HEK293T (cell line): ENCODE measurements at regions not wholly inside any gene's neighbourhood (a gene's known extent, or its start where the extent isn't known, plus 50 kb on each side); places are given as distances from the start of the nearest gene placed in this dataset.

Experiments used
- FOXA1 ChIP-seq: fragments of 450-650 bp; IDR thresholded peaks from 2 replicates; pipeline ENCODE4 v1.6.1; 2016; ENCODE audit warnings: mild to moderate bottlenecking
- HDGF ChIP-seq: fragments of 450-650 bp; IDR thresholded peaks from 2 replicates; pipeline ENCODE4 v1.6.1; 2017; ENCODE audit warnings: antibody characterized with exemption, borderline replicate concordance
- TARDBP ChIP-seq: fragments of 450-650 bp; IDR thresholded peaks from 2 replicates; pipeline ENCODE4 v1.6.1; 2016

DNA sequence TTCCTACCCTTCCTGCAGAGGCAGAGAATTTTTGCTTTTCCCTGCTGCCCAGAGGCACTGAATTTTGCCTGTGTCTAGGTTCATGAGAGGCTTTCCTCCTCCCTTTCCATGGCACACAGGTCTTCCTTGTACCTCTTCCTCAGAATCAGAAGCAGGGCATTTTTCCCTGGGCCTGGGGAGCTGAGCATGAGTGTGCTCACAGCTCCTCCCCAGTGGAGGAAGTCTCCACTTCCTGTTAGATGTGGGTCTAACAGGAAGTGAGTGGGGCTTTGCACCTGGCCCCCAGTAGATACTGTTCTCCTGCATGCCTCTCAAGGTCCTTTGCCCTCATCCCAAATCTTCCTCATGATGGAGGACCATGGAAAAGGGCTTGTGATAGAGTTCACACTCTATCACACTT is 297.2 kb upstream of the FIGN start:
- TF ChIP-seq HDGF (no peak), FOXA1 (no peak), TARDBP (no peak)
